Activated CD4-positive, alpha-beta T cell treated with anti-CD3 and anti-CD28 coated beads for 36 hours (primary cell): ENCODE measurements at regions not wholly inside any gene's neighbourhood (a gene's known extent, or its start where the extent isn't known, plus 50 kb on each side); places are given as distances from the start of the nearest gene placed in this dataset.

Source experiments
- ATAC-seq: fragments of 200-7000 bp; cut with Tn5 transposase; one replicate; pipeline ENCODE4 v1.10.0; 2021; ENCODE audit warnings: mild to moderate bottlenecking, moderate library complexity
- CTCF ChIA-PET: fragments of 350-600 bp; sonication (Branson Sonifier 250); formaldehyde crosslinking; loops from one replicate; lab custom pipeline; 2021; ENCODE audit warnings: antibody characterized with exemption; lab: Charles Lee
- POLR2A ChIA-PET: fragments of 350-600 bp; sonication (Branson Sonifier 250); formaldehyde crosslinking; loops from one replicate; lab custom pipeline; 2021; ENCODE audit warnings: antibody characterized with exemption, inconsistent platforms; lab: Charles Lee
- DNase-seq: peaks from one replicate; pipeline ENCODE4 v3.0.0-alpha.2; 2020
- H3K27ac Mint-ChIP-seq: one replicate; pipeline ENCODE4 v1.8.0; 2021; ENCODE audit warnings: mixed read lengths
- H3K27me3 Mint-ChIP-seq: one replicate; pipeline ENCODE4 v1.8.0; 2021; ENCODE audit warnings: mixed read lengths
- H3K36me3 Mint-ChIP-seq: one replicate; pipeline ENCODE4 v1.8.0; 2021; ENCODE audit warnings: low read depth, mixed read lengths
- H3K4me1 Mint-ChIP-seq: one replicate; pipeline ENCODE4 v1.8.0; 2021; ENCODE audit warnings: mixed read lengths
- H3K4me3 Mint-ChIP-seq: one replicate; pipeline ENCODE4 v1.8.0; 2021; ENCODE audit warnings: mild to moderate bottlenecking, moderate library complexity, mixed read lengths
- H3K9me3 Mint-ChIP-seq: one replicate; pipeline ENCODE4 v1.8.0; 2021; ENCODE audit warnings: low read depth, mixed read lengths
- intact Hi-C, 2 experiments: fragments of 100-400 bp; cut with DNase I in 1 of 2; cut with micrococcal nuclease in 1 of 2; formaldehyde crosslinking; loops; one replicate each; pipeline versions ENCODE4 v1.14.2 to v1.15.1; 2022 to 2024; cut with DNase I, micrococcal nuclease

DNA sequence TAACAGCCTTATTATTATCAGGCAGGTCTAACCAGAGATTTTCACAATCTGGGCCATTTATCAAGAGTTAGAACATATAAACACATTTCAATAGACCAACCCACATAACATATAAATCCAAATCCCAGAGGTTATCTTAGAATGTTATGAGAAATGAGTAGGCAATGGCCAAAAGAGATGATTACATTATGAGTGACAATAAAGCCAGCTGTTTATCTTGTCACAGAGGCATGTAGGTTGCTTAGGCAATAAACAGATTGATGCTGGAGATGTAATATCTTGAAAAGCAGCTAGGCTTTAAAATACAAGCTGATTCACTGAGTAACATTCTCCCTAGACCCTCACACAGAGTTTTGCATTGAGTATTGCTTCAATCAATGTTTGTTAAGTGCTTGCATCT is 148.5 kb upstream of the SESN3 start:
- H3K36me3 Mint-ChIP-seq, result no peaks in the 10 kb centered on the region
- H3K4me3 Mint-ChIP-seq, result no peak overlapping the region
- H3K9me3 Mint-ChIP-seq, result no peaks in the 10 kb centered on the region
- intact Hi-C loops, result loop anchor here in 1 of 2 experiments (10.0 kb wide), 2 partner anchors 225 to 325 kb away; no protein-coding TSS in a partner anchor
- H3K4me1 Mint-ChIP-seq, result peaks cover 4% of the 10 kb centered on the region
- ChIA-PET CTCF (interaction anchor here (1.3 kb wide), 1 partner anchor 25 kb away, joined by 3 read pairs; no protein-coding TSS in a partner anchor), POLR2A (no interaction called here)
- H3K27me3 Mint-ChIP-seq, result peaks cover 4% of the 10 kb centered on the region
- DNase-seq, result no peak
- H3K27ac Mint-ChIP-seq, result no peak overlapping the region
- ATAC-seq, result no peak

DNA sequence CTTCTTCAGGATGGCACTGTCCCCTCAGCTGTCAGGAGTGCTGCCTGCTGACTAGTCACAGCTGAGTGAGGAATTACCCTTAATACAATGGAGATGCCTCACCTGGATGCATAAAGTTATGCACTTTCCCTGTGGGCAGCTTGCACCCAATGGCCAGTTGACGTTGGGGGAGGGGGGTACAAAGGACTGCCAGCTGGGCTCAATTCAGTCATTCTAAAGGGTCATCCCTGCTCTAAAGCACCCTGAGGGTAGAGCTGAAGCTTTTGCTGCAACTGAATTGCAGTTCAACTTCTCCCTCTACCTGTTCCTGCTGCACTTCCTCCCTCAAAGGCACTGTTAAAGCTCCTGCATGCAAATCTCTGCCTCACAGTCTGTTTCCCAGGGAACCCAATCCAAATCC is 147.8 kb upstream of the SESN3 start:
- no peaks in the 10 kb centered on the region for H3K36me3 Mint-ChIP-seq
- no peaks in the 10 kb centered on the region for H3K9me3 Mint-ChIP-seq
- CTCF ChIA-PET, result interaction anchor here (0.7 to 1.8 kb wide), 3 partner anchors 22 to 312 kb away, joined by 3 to 4 read pairs (median 3); no protein-coding TSS in a partner anchor
- H3K27me3 Mint-ChIP-seq, result peaks cover 4% of the 10 kb centered on the region
- DNase-seq (no peak), ATAC-seq (no peak)
- no peak overlapping the region for H3K4me3 Mint-ChIP-seq
- peaks cover 4% of the 10 kb centered on the region for H3K4me1 Mint-ChIP-seq
- intact Hi-C loops, result loop anchor here in 1 of 2 experiments (10.0 kb wide), 2 partner anchors 224 to 326 kb away; no protein-coding TSS in a partner anchor
- no peak overlapping the region for H3K27ac Mint-ChIP-seq
- POLR2A ChIA-PET, result no interaction called here

DNA sequence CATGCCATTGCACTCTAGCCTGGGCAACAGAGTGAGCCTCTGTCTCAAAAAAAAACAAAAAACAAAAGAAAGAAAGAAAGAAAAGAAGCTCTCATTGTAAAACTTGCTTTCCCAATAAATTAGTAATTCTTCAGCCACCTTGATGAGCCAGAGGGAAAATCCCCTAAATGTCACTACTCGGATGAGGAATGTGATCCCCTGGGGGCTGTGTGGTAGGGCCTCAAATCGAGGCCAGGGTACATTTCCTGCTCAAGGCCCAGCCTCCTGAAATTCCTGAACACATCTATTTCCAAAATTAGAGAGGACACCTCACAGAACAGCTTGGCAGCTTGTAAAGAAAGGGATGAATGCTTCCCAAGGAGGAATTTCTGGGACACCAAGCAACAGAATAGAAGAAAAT is 147.1 kb upstream of the SESN3 start:
- ATAC-seq, result no peak
- CTCF ChIA-PET, result interaction anchor here (0.8 to 1.8 kb wide), 2 partner anchors 227 to 311 kb away, joined by 3 to 4 read pairs; no protein-coding TSS in a partner anchor

DNA sequence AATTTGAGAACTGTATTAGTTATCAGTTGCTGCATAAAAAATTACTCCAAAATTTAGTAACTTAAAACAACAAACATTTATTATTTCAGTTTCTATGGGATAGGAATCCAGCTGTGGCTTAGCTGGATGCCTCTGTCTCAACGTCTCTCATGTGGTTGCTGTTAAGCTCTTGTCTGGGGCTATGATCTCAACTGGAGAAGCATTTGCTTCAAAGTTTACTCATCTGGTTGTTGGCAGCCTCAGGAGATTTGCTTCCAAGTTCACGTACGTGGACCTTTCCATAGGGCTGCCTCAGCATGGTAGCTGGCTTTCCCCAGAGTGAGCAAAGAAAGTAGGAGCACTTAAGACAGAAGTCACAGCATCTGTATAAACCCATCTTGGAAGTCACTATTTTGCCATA is 144.9 kb upstream of the SESN3 start:
- no peaks in the 10 kb centered on the region for H3K36me3 Mint-ChIP-seq
- H3K27ac Mint-ChIP-seq, result no peak overlapping the region
- ChIA-PET POLR2A (no interaction called here), CTCF (interaction anchor here (0.7 to 1.7 kb wide), 5 partner anchors 12 to 673 kb away, joined by 3 to 8 read pairs (median 3); no protein-coding TSS in a partner anchor)
- H3K9me3 Mint-ChIP-seq, result no peaks in the 10 kb centered on the region
- no peaks in the 10 kb centered on the region for H3K4me1 Mint-ChIP-seq
- intact Hi-C loops, result loop anchor here in 1 of 2 experiments (10.0 kb wide), 2 partner anchors 221 to 329 kb away; no protein-coding TSS in a partner anchor
- no peak for DNase-seq
- no peak for ATAC-seq
- peaks cover 6% of the 10 kb centered on the region for H3K27me3 Mint-ChIP-seq
- H3K4me3 Mint-ChIP-seq, result no peak overlapping the region

More for the DNA sequence above, 147.1 kb upstream of the SESN3 start:
- DNase-seq, result no peak
- Mint-ChIP-seq H3K4me1 (peaks cover 4% of the 10 kb centered on the region), H3K4me3 (no peak overlapping the region), H3K36me3 (no peaks in the 10 kb centered on the region), H3K27ac (no peak overlapping the region), H3K9me3 (no peaks in the 10 kb centered on the region), H3K27me3 (peaks cover 4% of the 10 kb centered on the region)
- POLR2A ChIA-PET, result no interaction called here
- intact Hi-C loops, result loop anchor here in 1 of 2 experiments (10.0 kb wide), 2 partner anchors 223 to 327 kb away; no protein-coding TSS in a partner anchor

DNA sequence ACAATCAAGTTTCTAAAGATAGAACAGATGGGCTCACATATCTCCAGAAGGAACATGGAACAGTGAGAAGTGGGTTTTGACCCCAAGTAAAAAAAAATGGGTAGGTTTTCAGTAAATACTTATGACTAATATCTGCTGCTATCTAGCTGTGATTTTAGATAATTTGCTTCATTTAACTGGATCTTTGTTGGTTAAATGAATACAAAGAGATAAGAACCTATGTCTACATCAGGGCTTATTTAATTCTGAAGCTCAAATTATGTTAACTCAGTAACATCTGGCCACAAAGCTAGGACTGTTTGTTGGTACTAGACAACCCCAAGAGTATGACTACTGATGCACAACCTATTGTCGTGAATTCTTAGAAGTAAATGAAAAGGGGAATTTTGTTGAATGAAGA is 144.4 kb upstream of the SESN3 start:
- ATAC-seq (no peak), DNase-seq (no peak)
- peaks cover 6% of the 10 kb centered on the region for H3K27me3 Mint-ChIP-seq
- H3K36me3 Mint-ChIP-seq, result no peaks in the 10 kb centered on the region
- intact Hi-C loops, result loop anchor here in 1 of 2 experiments (10.0 kb wide), 2 partner anchors 221 to 329 kb away; no protein-coding TSS in a partner anchor
- ChIA-PET CTCF (interaction anchor here (0.7 to 1.7 kb wide), 6 partner anchors 11 to 741 kb away, joined by 3 to 8 read pairs (median 3); no protein-coding TSS in a partner anchor), POLR2A (no interaction called here)
- H3K4me1 Mint-ChIP-seq, result no peaks in the 10 kb centered on the region
- no peaks in the 10 kb centered on the region for H3K9me3 Mint-ChIP-seq
- H3K4me3 Mint-ChIP-seq, result no peak overlapping the region
- H3K27ac Mint-ChIP-seq, result no peak overlapping the region

DNA sequence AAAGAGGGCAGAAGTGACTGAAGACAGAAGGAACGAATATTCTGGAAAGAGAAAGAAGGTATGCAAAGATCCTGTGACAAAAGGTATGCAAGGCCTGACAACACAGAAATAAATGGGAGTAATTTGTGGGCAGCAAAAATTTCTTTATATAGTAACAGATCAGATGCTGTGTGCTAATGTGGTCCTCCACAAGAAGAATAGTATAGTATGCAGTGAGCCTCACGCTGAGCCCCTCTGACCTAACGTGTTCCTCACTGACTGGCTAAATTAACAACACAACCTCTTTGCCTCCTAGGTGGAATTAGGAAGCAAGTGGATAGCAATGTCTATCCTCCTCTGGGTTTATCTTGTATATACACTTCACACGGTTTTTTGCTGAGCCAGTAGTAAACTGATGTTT is 143.1 kb upstream of the SESN3 start:
- DNase-seq, result no peak
- peaks cover 6% of the 10 kb centered on the region for H3K27me3 Mint-ChIP-seq
- H3K9me3 Mint-ChIP-seq, result no peaks in the 10 kb centered on the region
- no peaks in the 10 kb centered on the region for H3K36me3 Mint-ChIP-seq
- no peak overlapping the region for H3K4me3 Mint-ChIP-seq
- no peaks in the 10 kb centered on the region for H3K4me1 Mint-ChIP-seq
- ChIA-PET CTCF (no interaction called here), POLR2A (no interaction called here)
- ATAC-seq, result no peak
- no peak overlapping the region for H3K27ac Mint-ChIP-seq
- intact Hi-C loops, result loop anchor here in 1 of 2 experiments (10.0 kb wide), 2 partner anchors 219 to 331 kb away; no protein-coding TSS in a partner anchor

DNA sequence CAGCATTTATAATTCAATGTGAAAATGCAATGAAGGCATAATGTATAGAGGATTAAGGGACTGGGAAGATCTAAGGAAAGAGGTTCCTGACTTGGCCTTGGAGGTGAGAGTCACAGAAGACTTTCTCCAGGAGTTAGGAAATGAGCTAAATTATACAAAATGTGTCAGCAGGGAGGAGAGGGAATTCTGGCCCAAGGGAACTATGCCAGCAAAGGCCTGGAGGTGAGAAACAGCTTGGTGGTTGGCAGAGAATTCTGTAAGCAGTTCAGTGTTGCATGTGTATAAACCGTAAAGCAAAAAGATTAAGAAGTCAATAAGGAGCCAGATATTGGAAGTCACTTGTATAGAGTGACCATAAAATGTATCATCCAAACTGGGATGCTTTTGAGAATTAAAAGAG is 142.2 kb upstream of the SESN3 start:
- Mint-ChIP-seq H3K36me3 (no peaks in the 10 kb centered on the region), H3K9me3 (no peaks in the 10 kb centered on the region), H3K4me3 (no peak overlapping the region), H3K27me3 (peaks cover 6% of the 10 kb centered on the region), H3K27ac (no peak overlapping the region), H3K4me1 (no peaks in the 10 kb centered on the region)
- ChIA-PET CTCF (no interaction called here), POLR2A (no interaction called here)
- ATAC-seq (no peak), DNase-seq (no peak)
- intact Hi-C loops, result loop anchor here in 1 of 2 experiments (10.0 kb wide), 2 partner anchors 218 to 332 kb away; no protein-coding TSS in a partner anchor

DNA sequence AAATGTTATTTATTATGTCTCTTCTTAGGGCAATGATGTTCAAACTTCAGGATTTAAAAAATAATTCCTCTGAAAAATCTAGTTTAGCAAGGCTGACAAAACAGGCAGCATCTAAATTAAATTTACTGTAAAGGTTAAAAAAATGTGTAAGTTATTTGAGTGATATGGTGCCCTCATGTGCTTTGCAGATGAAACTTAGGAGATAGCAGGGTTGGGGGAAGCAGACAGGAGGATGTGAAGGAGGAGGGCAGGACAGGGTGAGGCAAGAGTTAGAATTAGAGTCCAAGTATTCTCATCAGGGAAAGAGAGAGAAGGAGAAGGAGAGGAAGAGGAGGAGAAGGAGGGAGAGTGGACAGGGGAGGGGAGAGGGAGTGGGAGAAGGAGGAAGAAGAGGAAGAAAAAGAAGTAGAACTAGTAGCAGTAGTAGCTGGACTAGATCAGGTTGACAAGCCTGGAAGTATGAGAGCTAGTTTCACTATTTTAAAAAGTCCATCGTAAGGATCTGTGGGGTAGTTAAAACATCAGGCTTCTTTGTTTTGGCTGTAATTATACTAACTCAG is 141.2 kb upstream of the SESN3 start:
- no peaks in the 10 kb centered on the region for H3K36me3 Mint-ChIP-seq
- CTCF ChIA-PET, result interaction anchor here (0.8 to 1.9 kb wide), 4 partner anchors 11 to 220 kb away, joined by 4 to 7 read pairs (median 4); no protein-coding TSS in a partner anchor
- intact Hi-C loops, result loop anchor here in 1 of 2 experiments (10.0 kb wide), 2 partner anchors 217 to 333 kb away; no protein-coding TSS in a partner anchor
- no peaks in the 10 kb centered on the region for H3K9me3 Mint-ChIP-seq
- POLR2A ChIA-PET, result no interaction called here
- peaks cover 6% of the 10 kb centered on the region for H3K27me3 Mint-ChIP-seq
- H3K4me3 Mint-ChIP-seq, result no peak overlapping the region
- DNase-seq (no peak), ATAC-seq (no peak)
- no peak overlapping the region for H3K27ac Mint-ChIP-seq
- H3K4me1 Mint-ChIP-seq, result no peaks in the 10 kb centered on the region

DNA sequence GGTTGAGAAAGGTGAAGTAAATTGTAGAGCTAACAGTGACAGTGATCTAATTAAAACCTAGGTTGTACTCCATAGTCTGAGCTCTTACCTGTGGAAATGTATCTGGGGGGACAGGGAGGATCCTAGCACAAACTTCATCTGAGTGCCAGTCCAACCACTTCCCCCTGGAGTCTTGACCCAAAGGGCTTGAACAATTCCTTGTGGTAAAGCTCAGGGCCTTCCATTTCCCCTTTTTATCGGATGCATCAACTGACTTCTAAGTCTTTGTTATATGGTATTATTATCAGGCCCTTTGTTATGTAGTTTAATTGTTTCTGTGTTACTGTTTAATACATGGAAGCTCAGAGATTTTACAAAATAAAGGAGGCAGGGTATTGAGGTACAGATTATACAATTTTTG is 140.2 kb upstream of the SESN3 start:
- no peak overlapping the region for H3K4me3 Mint-ChIP-seq
- CTCF ChIA-PET, result interaction anchor here (0.6 to 1.9 kb wide), 6 partner anchors 10 to 227 kb away, joined by 3 to 7 read pairs (median 4); no protein-coding TSS in a partner anchor

DNA sequence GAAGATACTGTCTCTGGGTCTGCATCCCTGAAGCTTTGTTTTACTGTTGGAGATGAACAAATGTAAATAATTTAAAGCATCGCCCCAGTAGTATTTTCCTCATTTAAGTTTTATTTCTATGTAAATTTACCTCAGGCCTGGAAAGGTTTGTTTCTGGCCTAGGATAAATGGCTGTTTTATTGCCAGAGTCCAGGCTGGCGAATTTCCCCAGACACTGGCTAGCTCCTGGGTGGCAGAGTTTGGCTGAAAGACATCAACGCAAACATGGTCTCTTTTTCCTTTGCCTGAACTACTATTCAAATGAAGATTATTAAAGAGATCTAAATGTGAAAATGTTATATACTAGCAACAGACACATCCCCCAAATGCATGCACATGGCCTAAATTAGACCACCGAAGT is 136.7 kb upstream of the SESN3 start:
- Mint-ChIP-seq H3K27me3 (peaks cover 2% of the 10 kb centered on the region), H3K9me3 (no peaks in the 10 kb centered on the region), H3K36me3 (no peaks in the 10 kb centered on the region), H3K4me1 (peaks cover 3% of the 10 kb centered on the region), H3K27ac (no peak overlapping the region), H3K4me3 (no peak overlapping the region)
- ChIA-PET CTCF (no interaction called here), POLR2A (no interaction called here)
- DNase-seq (no peak), ATAC-seq (no peak)
- intact Hi-C loops, result no loop called here

More for the DNA sequence above, 140.2 kb upstream of the SESN3 start:
- POLR2A ChIA-PET, result no interaction called here
- Mint-ChIP-seq H3K36me3 (no peaks in the 10 kb centered on the region), H3K4me1 (no peaks in the 10 kb centered on the region), H3K9me3 (no peaks in the 10 kb centered on the region), H3K27me3 (peaks cover 6% of the 10 kb centered on the region), H3K27ac (no peak overlapping the region)
- intact Hi-C loops, result loop anchor here in 1 of 2 experiments (10.0 kb wide), 2 partner anchors 216 to 334 kb away; no protein-coding TSS in a partner anchor
- no peak for ATAC-seq
- no peak for DNase-seq

DNA sequence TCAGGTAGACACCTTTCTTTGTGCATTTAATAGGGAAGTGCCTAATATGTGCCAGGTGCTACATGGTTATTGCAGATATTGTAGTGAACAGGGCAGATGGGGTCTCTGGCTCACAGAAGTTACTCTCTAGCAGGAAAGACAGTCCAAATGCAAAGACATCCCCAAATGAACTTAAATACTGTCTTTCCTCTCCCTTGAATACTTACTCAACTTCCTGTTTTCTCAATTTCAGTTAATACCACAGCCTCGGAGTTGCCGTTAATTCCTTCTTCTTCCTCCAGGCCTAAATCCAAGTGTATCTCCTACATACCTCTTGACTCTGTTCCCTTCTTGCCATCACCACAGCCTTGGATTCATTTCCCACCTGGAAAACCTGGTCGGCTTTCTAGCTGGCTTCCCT is 134.3 kb upstream of the SESN3 start:
- ChIA-PET CTCF (interaction anchor here (2.3 kb wide), 1 partner anchor 11 kb away, joined by 8 read pairs; no protein-coding TSS in a partner anchor), POLR2A (no interaction called here)
- no peak for DNase-seq
- Mint-ChIP-seq H3K9me3 (no peaks in the 10 kb centered on the region), H3K4me3 (no peak overlapping the region), H3K27ac (no peak overlapping the region), H3K27me3 (no peaks in the 10 kb centered on the region), H3K4me1 (peaks cover 3% of the 10 kb centered on the region), H3K36me3 (no peaks in the 10 kb centered on the region)
- no peak for ATAC-seq
- intact Hi-C loops, result no loop called here
